ENCODE measurements at regions not wholly inside any gene's neighbourhood (a gene's known extent, or its start where the extent isn't known, plus 50 kb on each side); places are given as distances from the start of the nearest gene placed in this dataset.
"Not testable (repeated sequence)": the region's sequence is repeated elsewhere in the genome, so short reads cannot be mapped to it uniquely, and the experiment has no call there.

DNA sequence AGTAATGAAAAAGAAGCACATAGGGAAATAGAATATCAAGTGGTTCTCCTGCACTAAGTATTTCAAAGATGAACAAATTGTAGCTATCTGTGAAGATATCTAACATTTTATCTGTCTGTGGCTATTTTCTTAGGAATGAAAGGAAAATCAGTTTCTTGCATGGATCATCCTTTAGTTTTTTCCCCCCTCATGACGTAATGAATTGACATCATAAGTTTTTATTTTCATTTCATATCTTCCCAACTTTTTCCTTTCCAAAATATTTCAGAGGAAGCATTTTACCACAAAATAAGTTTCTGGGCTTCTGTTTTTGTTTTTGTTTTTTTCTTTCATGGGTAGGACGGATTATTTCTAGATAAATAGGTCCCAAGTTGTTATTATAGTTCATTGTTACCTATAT, 996.6 kb downstream of the TMEM121 start:
- no peak overlapping the region for H3K27ac Mint-ChIP-seq
- no peak for DNase-seq
- ChIA-PET POLR2A (no interaction called here), CTCF (interaction anchor here (1.1 to 1.8 kb wide), 5 partner anchors 9 to 105 kb away, joined by 3 to 4 read pairs (median 4); no protein-coding TSS in a partner anchor)
- no peaks in the 10 kb centered on the region for H3K36me3 Mint-ChIP-seq (ENCODE audit: low read depth)
- H3K4me1 Mint-ChIP-seq = peaks cover 5% of the 10 kb centered on the region
- peaks cover 31% of the 10 kb centered on the region for H3K27me3 Mint-ChIP-seq
- no peak overlapping the region for H3K4me3 Mint-ChIP-seq
- H3K9me3 Mint-ChIP-seq = peaks cover 5% of the 10 kb centered on the region

DNA sequence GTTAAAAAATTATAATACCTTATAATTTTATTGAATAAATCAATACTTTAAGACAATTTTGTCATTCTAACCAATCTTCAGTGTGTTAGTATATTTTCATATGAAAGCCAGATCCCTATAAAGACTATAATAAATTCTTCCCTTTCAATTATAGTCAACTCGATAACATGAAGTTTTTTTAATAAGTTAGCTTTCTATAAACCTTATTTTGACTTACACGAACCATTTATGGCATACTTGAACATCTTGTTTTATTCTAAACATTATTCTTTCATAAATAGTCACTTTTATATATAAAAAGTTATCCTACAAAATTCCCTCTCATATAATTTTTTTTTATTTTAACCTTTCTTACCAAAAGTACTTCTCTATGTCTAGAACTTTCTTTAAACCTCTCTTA, 1002.3 kb downstream of the TMEM121 start:
- H3K4me1 Mint-ChIP-seq = peaks cover 3% of the 10 kb centered on the region
- H3K27ac Mint-ChIP-seq = no peak overlapping the region
- ChIA-PET POLR2A (no interaction called here), CTCF (interaction anchor here (1.1 to 7.5 kb wide), 9 partner anchors 10 to 111 kb away, joined by 3 to 35 read pairs (median 7); no protein-coding TSS in a partner anchor)
- H3K9me3 Mint-ChIP-seq = peaks cover 5% of the 10 kb centered on the region
- no peaks in the 10 kb centered on the region for H3K36me3 Mint-ChIP-seq (ENCODE audit: low read depth)
- no peak for DNase-seq
- peaks cover 34% of the 10 kb centered on the region for H3K27me3 Mint-ChIP-seq
- no peak overlapping the region for H3K4me3 Mint-ChIP-seq

DNA sequence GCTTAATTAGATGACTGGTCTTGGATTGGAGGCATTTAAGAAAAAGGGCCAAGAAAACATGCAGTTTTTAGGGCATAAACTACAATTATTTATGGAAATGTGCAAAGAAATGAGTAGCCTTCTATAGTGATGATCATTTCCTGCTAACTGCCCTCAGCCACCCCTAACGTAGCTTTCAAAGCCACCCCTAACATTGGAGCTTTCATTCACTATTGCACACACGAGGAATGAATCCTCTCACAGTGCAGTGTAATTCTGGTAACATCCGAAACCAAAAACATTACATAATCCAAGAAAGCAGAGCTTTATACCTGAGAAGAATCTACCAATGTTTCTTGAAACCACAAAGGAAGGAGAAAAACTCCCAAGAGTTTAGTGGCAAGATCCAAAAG, 1003.6 kb downstream of the TMEM121 start:
- Mint-ChIP-seq H3K27me3 (peaks cover 40% of the 10 kb centered on the region), H3K36me3 (ENCODE audit: low read depth) (no peaks in the 10 kb centered on the region), H3K4me1 (peaks cover 3% of the 10 kb centered on the region), H3K9me3 (peaks cover 5% of the 10 kb centered on the region), H3K4me3 (no peak overlapping the region), H3K27ac (no peak overlapping the region)
- ChIA-PET CTCF (interaction anchor here (0.5 to 7.5 kb wide), 20 partner anchors 9 to 112 kb away, joined by 3 to 35 read pairs (median 5); no protein-coding TSS in a partner anchor), POLR2A (interaction anchor here (1.0 kb wide), 1 partner anchor 22 kb away, joined by 3 read pairs; no protein-coding TSS in a partner anchor)
- DNase-seq = no peak

- ChIA-PET CTCF (interaction anchor here (0.7 to 7.5 kb wide), 31 partner anchors 8 to 307 kb away, joined by 3 to 35 read pairs (median 4); no protein-coding TSS in a partner anchor), POLR2A (interaction anchor here (1.0 kb wide), 1 partner anchor 23 kb away, joined by 3 read pairs; no protein-coding TSS in a partner anchor)
- Mint-ChIP-seq H3K36me3 (ENCODE audit: low read depth) (no peaks in the 10 kb centered on the region), H3K4me3 (no peak overlapping the region), H3K27ac (no peak overlapping the region), H3K4me1 (peaks cover 3% of the 10 kb centered on the region), H3K9me3 (peaks cover 2% of the 10 kb centered on the region), H3K27me3 (peaks cover 41% of the 10 kb centered on the region)
- peak; percentile 43 for DNase-seq
These were observed 1004.2 kb downstream of the TMEM121 start for GRCh38 chr14:106530423-106531107.

- H3K36me3 Mint-ChIP-seq (ENCODE audit: low read depth); H3K9me3 Mint-ChIP-seq; DNase-seq; H3K27ac Mint-ChIP-seq; H3K4me1 Mint-ChIP-seq; H3K4me3 Mint-ChIP-seq; POLR2A ChIA-PET: not testable (repeated sequence)
- H3K27me3 Mint-ChIP-seq = peaks cover 46% of the 10 kb centered on the region
- CTCF ChIA-PET = interaction anchor here (0.6 to 2.1 kb wide), 4 partner anchors 9 to 421 kb away, joined by 3 to 11 read pairs (median 7); no protein-coding TSS in a partner anchor
These were observed 1011.2 kb downstream of the TMEM121 start for GRCh38 chr14:106537597-106537996.

- H3K36me3 Mint-ChIP-seq (ENCODE audit: low read depth) = no peaks in the 10 kb centered on the region
- ChIA-PET CTCF (interaction anchor here (0.6 to 2.8 kb wide), 6 partner anchors 9 to 421 kb away, joined by 3 to 17 read pairs (median 8); no protein-coding TSS in a partner anchor), POLR2A (no interaction called here)
- no peak for DNase-seq
- H3K27me3 Mint-ChIP-seq = peaks cover 46% of the 10 kb centered on the region
- no peak overlapping the region for H3K4me3 Mint-ChIP-seq
- H3K9me3 Mint-ChIP-seq = peaks cover 3% of the 10 kb centered on the region
- H3K4me1 Mint-ChIP-seq = peaks cover 5% of the 10 kb centered on the region
- H3K27ac Mint-ChIP-seq = no peak overlapping the region
These were observed 1011.8 kb downstream of the TMEM121 start for GRCh38 chr14:106538201-106538600.

DNA sequence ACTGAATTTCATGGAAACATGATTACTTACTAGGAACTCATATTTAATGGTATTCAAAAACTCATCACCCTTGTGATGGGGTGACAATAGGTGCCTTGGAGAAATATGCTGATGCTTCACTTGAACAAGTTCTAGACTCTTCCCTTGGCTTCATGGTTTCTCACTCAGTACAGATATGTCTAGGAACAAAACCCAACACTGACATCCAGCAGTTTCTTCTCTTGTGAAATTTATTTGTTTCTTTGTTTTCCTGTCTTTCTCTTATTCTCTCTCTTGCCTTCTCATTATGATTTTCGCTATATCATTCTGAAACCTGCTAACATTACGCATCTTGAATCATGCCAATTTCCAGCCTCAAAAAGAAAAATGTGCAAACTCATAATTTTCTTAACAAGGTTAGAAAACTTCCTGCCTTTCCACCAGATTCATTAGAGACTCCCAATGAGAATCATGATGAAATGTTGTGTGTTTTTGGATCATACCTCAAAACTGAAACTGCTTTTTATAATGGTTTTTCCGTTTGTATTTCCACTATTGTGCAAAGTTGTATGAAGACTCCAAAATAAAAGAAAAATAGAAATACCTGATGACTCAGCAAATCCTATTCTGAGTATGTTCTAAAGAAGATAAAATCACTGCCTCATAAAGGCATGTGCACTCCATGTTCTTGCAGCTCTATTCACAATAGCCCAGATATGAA, 1021.5 kb downstream of the TMEM121 start:
- peaks cover 12% of the 10 kb centered on the region for H3K4me1 Mint-ChIP-seq
- peak overlapping the region; percentile 11 for H3K4me3 Mint-ChIP-seq
- no peak for DNase-seq
- no peaks in the 10 kb centered on the region for H3K9me3 Mint-ChIP-seq
- H3K27me3 Mint-ChIP-seq = peaks cover 3% of the 10 kb centered on the region
- ChIA-PET CTCF (no interaction called here), POLR2A (no interaction called here)
- no peaks in the 10 kb centered on the region for H3K36me3 Mint-ChIP-seq (ENCODE audit: low read depth)
- peak overlapping the region; percentile 41 for H3K27ac Mint-ChIP-seq

DNA sequence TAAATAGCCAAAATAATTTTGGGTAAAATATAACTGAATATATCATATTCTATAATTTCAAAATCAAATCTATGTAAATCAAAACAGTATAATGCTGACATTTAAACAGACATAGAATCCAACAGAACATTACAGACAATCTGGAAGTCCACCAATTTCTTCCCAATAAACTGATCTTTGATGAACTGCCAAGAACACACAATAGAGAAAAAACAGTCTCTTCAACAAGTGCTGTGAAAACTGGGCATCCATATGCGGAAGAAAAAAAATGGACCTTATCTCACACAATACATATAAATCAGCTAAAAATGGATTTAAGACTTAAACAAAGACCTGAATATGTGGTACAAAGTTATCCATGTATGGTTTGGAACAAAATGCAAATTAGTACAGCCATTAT, 1022.7 kb downstream of the TMEM121 start:
- no peak for DNase-seq
- POLR2A ChIA-PET = no interaction called here
- Mint-ChIP-seq H3K4me3 (no peak overlapping the region), H3K27me3 (peaks cover 7% of the 10 kb centered on the region), H3K9me3 (no peaks in the 10 kb centered on the region), H3K36me3 (ENCODE audit: low read depth) (no peaks in the 10 kb centered on the region), H3K27ac (no peak overlapping the region), H3K4me1 (peaks cover 12% of the 10 kb centered on the region)
- CTCF ChIA-PET = no interaction called here

DNA sequence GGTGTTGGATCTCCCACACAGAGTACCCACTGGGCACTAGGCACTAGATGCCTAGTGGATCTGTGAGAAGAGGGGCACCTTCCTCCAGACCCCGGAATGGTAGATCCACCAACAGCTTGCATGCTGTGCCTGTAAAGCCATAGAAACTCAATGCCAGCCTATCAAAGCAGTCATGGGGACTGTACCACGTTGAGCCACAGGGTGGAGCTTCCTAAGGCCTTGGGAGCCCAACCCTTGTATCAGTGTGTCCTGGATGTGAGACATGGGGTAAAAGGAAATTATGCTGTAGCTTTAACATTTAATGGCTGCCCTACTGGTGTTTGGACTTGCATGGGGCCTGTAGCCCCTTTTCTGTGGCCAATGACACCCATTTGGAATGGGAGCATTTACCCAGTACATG, 1024.9 kb downstream of the TMEM121 start:
- Mint-ChIP-seq H3K27ac (no peak overlapping the region), H3K9me3 (no peaks in the 10 kb centered on the region), H3K4me1 (peaks cover 12% of the 10 kb centered on the region), H3K27me3 (peaks cover 11% of the 10 kb centered on the region), H3K4me3 (no peak overlapping the region), H3K36me3 (ENCODE audit: low read depth) (no peaks in the 10 kb centered on the region)
- no peak for DNase-seq
- CTCF ChIA-PET = interaction anchor here (0.9 to 1.8 kb wide), 2 partner anchors 14 to 130 kb away, joined by 3 to 15 read pairs; no protein-coding TSS in a partner anchor
- POLR2A ChIA-PET = no interaction called here

DNA sequence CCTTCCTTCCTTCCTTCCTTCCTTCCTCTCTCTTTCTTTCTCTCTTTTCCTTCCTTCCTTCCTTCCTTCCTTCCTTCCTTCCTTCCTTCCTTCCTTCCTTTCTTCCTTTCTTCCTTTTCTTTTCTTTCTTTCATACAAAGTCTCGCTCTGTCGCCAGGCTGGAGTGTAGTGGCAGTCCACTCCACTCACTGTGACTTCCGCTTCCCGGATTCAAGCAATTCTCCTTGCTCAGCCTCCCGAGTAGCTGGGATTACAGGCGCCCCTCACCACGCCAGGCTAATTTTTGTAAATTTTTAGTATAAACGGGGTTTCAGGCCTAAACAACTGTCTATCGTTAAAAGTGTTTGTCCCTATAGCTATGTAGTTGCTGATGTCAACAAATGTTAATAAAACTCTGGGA, 1029.8 kb downstream of the TMEM121 start:
- POLR2A ChIA-PET = not testable (repeated sequence)

GRCh38 chr14:106556665-106557289, 1030.4 kb downstream of the TMEM121 start:
- DNase-seq = peak; percentile 78
- Mint-ChIP-seq H3K9me3 (no peaks in the 10 kb centered on the region), H3K4me1 (no peaks in the 10 kb centered on the region), H3K27me3 (peaks cover 27% of the 10 kb centered on the region), H3K36me3 (ENCODE audit: low read depth) (no peaks in the 10 kb centered on the region), H3K4me3 (no peak overlapping the region), H3K27ac (no peak overlapping the region)
- ChIA-PET POLR2A (no interaction called here), CTCF (interaction anchor here (0.7 to 6.5 kb wide), 7 partner anchors 13 to 140 kb away, joined by 3 to 35 read pairs (median 3); no protein-coding TSS in a partner anchor)

More for the DNA sequence above, 1029.8 kb downstream of the TMEM121 start:
- CTCF ChIA-PET = interaction anchor here (1.0 to 6.5 kb wide), 5 partner anchors 12 to 139 kb away, joined by 3 to 35 read pairs (median 8); no protein-coding TSS in a partner anchor
- H3K36me3 Mint-ChIP-seq (ENCODE audit: low read depth); H3K4me1 Mint-ChIP-seq; H3K9me3 Mint-ChIP-seq; DNase-seq; H3K4me3 Mint-ChIP-seq; H3K27ac Mint-ChIP-seq: not testable (repeated sequence)
- H3K27me3 Mint-ChIP-seq = peaks cover 27% of the 10 kb centered on the region

- ChIA-PET POLR2A (no interaction called here), CTCF (no interaction called here)
- H3K4me3 Mint-ChIP-seq = no peak overlapping the region
- no peak for DNase-seq
- H3K4me1 Mint-ChIP-seq = no peaks in the 10 kb centered on the region
- no peaks in the 10 kb centered on the region for H3K36me3 Mint-ChIP-seq (ENCODE audit: low read depth)
- H3K9me3 Mint-ChIP-seq = no peaks in the 10 kb centered on the region
- peaks cover 55% of the 10 kb centered on the region for H3K27me3 Mint-ChIP-seq
- H3K27ac Mint-ChIP-seq = no peak overlapping the region
These were observed 1036.1 kb downstream of the TMEM121 start for GRCh38 chr14:106562451-106562850.
